Lower leg skin (tissue), 4 donors: ENCODE measurements at regions not wholly inside any gene's neighbourhood (a gene's known extent, or its start where the extent isn't known, plus 50 kb on each side); places are given as distances from the start of the nearest gene placed in this dataset.
"Not testable (repeated sequence)": the region's sequence is repeated elsewhere in the genome, so short reads cannot be mapped to it uniquely, and the experiment has no call there.

Experiments used
- DNase-seq, 2 donors: peaks; one replicate each; pipeline ENCODE4 v3.0.0-alpha.2; 2019; ENCODE audit warnings: low spot score in 2 of 2
- H3K4me3 ChIP-seq: fragments of 200-600 bp; sonication (generic); 2 replicates; pipeline ENCODE4 v1.5.1; 2017; ENCODE audit warnings: mild to moderate bottlenecking, low read depth; ENCODE audit not compliant: poor library complexity, severe bottlenecking
- CTCF ChIP-seq, 3 donors: fragments of 450-650 bp; IDR thresholded peaks; one replicate each; pipeline ENCODE4 v1.5.1; 2016; ENCODE audit warnings: antibody characterized with exemption in 3 of 3, mild to moderate bottlenecking in 3 of 3, moderate library complexity in 2 of 3
- POLR2A ChIP-seq, 2 donors: fragments of 450-650 bp; IDR thresholded peaks; one replicate each; pipeline ENCODE4 v1.6.1; 2016 to 2017; ENCODE audit warnings: antibody characterized with exemption in 2 of 2, mild to moderate bottlenecking in 1 of 2, moderate library complexity in 1 of 2
- WGBS, 2 donors: methylation state at CpG; one replicate each; pipeline ENCODE4 v1.1.5; 2018; 5-methylcytosine and 5-hydroxymethylcytosine counted together
- intact Hi-C: fragments of 100-400 bp; cut with DNase I; formaldehyde crosslinking; loops from one replicate; pipeline ENCODE4 v1.15.0; 2023; ENCODE audit warnings: low total_unique reads

- DNase-seq: no peak
- intact Hi-C loops: no loop called here
- no peak overlapping the region for H3K4me3 ChIP-seq
- TF ChIP-seq POLR2A (IDR thresholded peaks at IDR 0.05) (no peak), CTCF (IDR thresholded peaks at IDR 0.05) (no peak)
Measured at GRCh38 chr5:165400086-165400485, 1894.7 kb downstream of the MAT2B start.

GRCh38 chr5:165404917-165405316 is 1899.5 kb downstream of the MAT2B start:
- H3K4me3 ChIP-seq: no peak overlapping the region
- 60% methylated on average over 2 of the region's 2 CpGs for WGBS, 2 donors
- DNase-seq: no peak
- intact Hi-C loops: no loop called here
- no peak for TF ChIP-seq CTCF (IDR thresholded peaks at IDR 0.05)

GRCh38 chr5:165405340-165405739 is 1899.9 kb downstream of the MAT2B start:
- 47 to 49% methylated on average over 1 of the region's 1 CpG for WGBS, 2 donors
- intact Hi-C loops: no loop called here

GRCh38 chr5:165407352-165407751 is 1901.9 kb downstream of the MAT2B start:
- DNase-seq: no peak
- 89 to 90% methylated on average over 3 of the region's 3 CpGs for WGBS, 2 donors
- TF ChIP-seq CTCF (IDR thresholded peaks at IDR 0.05): no peak
- TF ChIP-seq POLR2A (IDR thresholded peaks at IDR 0.05): no peak
- H3K4me3 ChIP-seq: no peak overlapping the region
- intact Hi-C loops: no loop called here

More at GRCh38 chr5:165405340-165405739, 1899.9 kb downstream of the MAT2B start:
- no peak for DNase-seq
- TF ChIP-seq CTCF (IDR thresholded peaks at IDR 0.05) (no peak), POLR2A (IDR thresholded peaks at IDR 0.05) (no peak)
- no peak overlapping the region for H3K4me3 ChIP-seq

GRCh38 chr5:165410476-165410875 is 1905.1 kb downstream of the MAT2B start:
- DNase-seq: no peak
- TF ChIP-seq CTCF (IDR thresholded peaks at IDR 0.05) (no peak), POLR2A (IDR thresholded peaks at IDR 0.05) (no peak)
- H3K4me3 ChIP-seq: no peak overlapping the region
- intact Hi-C loops: no loop called here
- 88 to 100% methylated on average over 1 of the region's 1 CpG for WGBS, 2 donors

- intact Hi-C loops, H3K4me3 ChIP-seq, DNase-seq: not testable (repeated sequence)
- 87 to 96% methylated on average over 1 of the region's 1 CpG for WGBS, 2 donors
Measured at GRCh38 chr5:165411532-165411931, 1906.1 kb downstream of the MAT2B start.
